ENCODE measurements at regions not wholly inside any gene's neighbourhood (a gene's known extent, or its start where the extent isn't known, plus 50 kb on each side); places are given as distances from the start of the nearest gene placed in this dataset.
"Not testable (repeated sequence)": the region's sequence is repeated elsewhere in the genome, so short reads cannot be mapped to it uniquely, and the experiment has no call there.

- no peak for DNase-seq
These were observed 488.9 kb upstream of the SOX11 start for GRCh38 chr2:5203134-5203755.

- DNase-seq, result not testable (repeated sequence)
These were observed 485.4 kb upstream of the SOX11 start for GRCh38 chr2:5206742-5207141.

GRCh38 chr2:5215989-5216607 lies 476.1 kb upstream of the SOX11 start:
- no peak for DNase-seq

GRCh38 chr2:5227062-5227699 lies 465.0 kb upstream of the SOX11 start:
- DNase-seq, result no peak

- no peak for DNase-seq
These were observed 462.6 kb upstream of the SOX11 start for GRCh38 chr2:5229574-5229973.

GRCh38 chr2:5230444-5230843 lies 461.7 kb upstream of the SOX11 start:
- DNase-seq, result no peak

GRCh38 chr2:5230855-5231254 lies 461.3 kb upstream of the SOX11 start:
- DNase-seq, result no peak

- no peak for DNase-seq
These were observed 460.9 kb upstream of the SOX11 start for GRCh38 chr2:5231287-5231686.

GRCh38 chr2:5234563-5234962 lies 457.6 kb upstream of the SOX11 start:
- no peak for DNase-seq

GRCh38 chr2:5235701-5236100 lies 456.5 kb upstream of the SOX11 start:
- DNase-seq, result peak; percentile 49

GRCh38 chr2:5236249-5236648 lies 455.9 kb upstream of the SOX11 start:
- peak; percentile 47 for DNase-seq

GRCh38 chr2:5242751-5243150 lies 449.4 kb upstream of the SOX11 start:
- no peak for DNase-seq

GRCh38 chr2:5250482-5250881 lies 441.7 kb upstream of the SOX11 start:
- DNase-seq, result no peak

- no peak for DNase-seq
These were observed 438.9 kb upstream of the SOX11 start for GRCh38 chr2:5253263-5253662.

- DNase-seq, result no peak
These were observed 437.3 kb upstream of the SOX11 start for GRCh38 chr2:5254791-5255332.

- DNase-seq, result no peak
These were observed 428.9 kb upstream of the SOX11 start for GRCh38 chr2:5263291-5263690.

GRCh38 chr2:5264361-5264760 lies 427.8 kb upstream of the SOX11 start:
- DNase-seq, result no peak

- no peak for DNase-seq
These were observed 407.1 kb upstream of the SOX11 start for GRCh38 chr2:5285061-5285460.

- DNase-seq, result no peak
These were observed 406.1 kb upstream of the SOX11 start for GRCh38 chr2:5285872-5286769.

- no peak for DNase-seq
These were observed 404.4 kb upstream of the SOX11 start for GRCh38 chr2:5287558-5288334.

- DNase-seq, result no peak
These were observed 401.2 kb upstream of the SOX11 start for GRCh38 chr2:5290900-5291546.

- DNase-seq, result no peak
These were observed 387.5 kb upstream of the SOX11 start for GRCh38 chr2:5304640-5305039.

Measured in right forelimb (tissue), 1 donor.